Upper lobe of left lung (tissue), 6 donors: ENCODE measurements at regions not wholly inside any gene's neighbourhood (a gene's known extent, or its start where the extent isn't known, plus 50 kb on each side); places are given as distances from the start of the nearest gene placed in this dataset.

Experiments used
- ATAC-seq, 2 donors: fragments of 200-7000 bp; cut with Tn5 transposase; one replicate each; pipeline ENCODE4 v1.9.1; 2022; ENCODE audit warnings: mild to moderate bottlenecking in 2 of 2, moderate library complexity in 2 of 2; ENCODE audit not compliant: low FRiP score in 2 of 2
- DNase-seq, 2 donors: peaks; one replicate each; pipeline ENCODE4 v3.0.0-alpha.2; 2019 to 2020
- H3K27ac ChIP-seq, 4 donors: fragments of 200-600 bp; sonication (generic); one replicate each; pipeline ENCODE4 v1.5.1; 2016 to 2019
- H3K27me3 ChIP-seq, 4 donors: fragments of 200-600 bp; sonication (generic); one replicate each; pipeline ENCODE4 v1.5.1; 2017 to 2019
- H3K36me3 ChIP-seq, 4 donors: fragments of 200-600 bp; sonication (generic); one replicate each; pipeline ENCODE4 v1.5.1; 2016 to 2019
- H3K4me1 ChIP-seq, 4 donors: fragments of 200-600 bp; sonication (generic); one replicate each; pipeline ENCODE4 v1.5.1; 2018 to 2019
- H3K4me3 ChIP-seq, 4 donors: fragments of 200-600 bp; sonication (generic); one replicate each; pipeline ENCODE4 v1.5.1; 2017 to 2019; ENCODE audit warnings: mild to moderate bottlenecking in 2 of 4, moderate library complexity in 1 of 4
- H3K9me3 ChIP-seq, 4 donors: fragments of 200-600 bp; sonication (generic); one replicate each; pipeline ENCODE4 v1.5.1; 2018 to 2019
- CTCF ChIP-seq, 6 experiments: fragments of 450-650 bp in 4 of 6; fragments of 200-600 bp in 2 of 6; sonication (generic) in 2 of 6; IDR thresholded peaks; one replicate each; pipeline ENCODE4 v1.5.1; 2016 to 2019; ENCODE audit warnings: antibody characterized with exemption in 6 of 6
- EP300 ChIP-seq, 4 donors: sonication (generic); formaldehyde crosslinking; IDR thresholded peaks; one replicate each; pipeline ENCODE4 v1.5.1; 2017; ENCODE audit warnings: antibody characterized with exemption in 4 of 4, control low read depth in 2 of 4
- POLR2A ChIP-seq, 4 donors: fragments of 450-650 bp; IDR thresholded peaks; one replicate each; pipeline ENCODE4 v1.5.1; 2016 to 2017; ENCODE audit warnings: antibody characterized with exemption in 4 of 4, mild to moderate bottlenecking in 2 of 4
- POLR2AphosphoS5 ChIP-seq, 2 donors: sonication (generic); formaldehyde crosslinking; IDR thresholded peaks; one replicate each; pipeline ENCODE4 v1.5.1; 2017; ENCODE audit warnings: antibody characterized with exemption in 2 of 2
- WGBS, 2 donors: methylation state at CpG; one replicate each; pipeline ENCODE4 v1.1.5; 2017 to 2018; 5-methylcytosine and 5-hydroxymethylcytosine counted together
- donor health status: DM: no; HTN: no; CAD: no; lungs with moderate emphysema.
- donor health status: DM: no; HTN: yes; CAD: no; lungs with severe emphysema.

GRCh38 chr11:8779732-8780131 is 97.1 kb downstream of the RPL27A start:
- DNase-seq (peak in 1 of 2 donors; percentile 16), ATAC-seq (no peak)
- no peaks in the 10 kb centered on the region for H3K27me3 ChIP-seq
- TF ChIP-seq POLR2AphosphoS5 (IDR thresholded peaks at IDR 0.05) (no peak), CTCF (IDR thresholded peaks at IDR 0.05) (no peak), EP300 (IDR thresholded peaks at IDR 0.05) (no peak), POLR2A (IDR thresholded peaks at IDR 0.05) (no peak)
- no peak overlapping the region for H3K27ac ChIP-seq
- H3K36me3 ChIP-seq = peaks cover 0 to 3% (median 0%) of the 10 kb centered on the region in 4 donors
- WGBS, 2 donors = 80 to 94% methylated on average over 10 of the region's 10 CpGs
- no peaks in the 10 kb centered on the region for H3K9me3 ChIP-seq
- peaks cover 15 to 28% (median 21%) of the 10 kb centered on the region in 4 donors for H3K4me1 ChIP-seq
- no peak overlapping the region for H3K4me3 ChIP-seq

- H3K27ac ChIP-seq = no peak overlapping the region
Observed at GRCh38 chr11:8784954-8785353, 102.4 kb downstream of the RPL27A start.

GRCh38 chr11:8785457-8785856 is 102.9 kb downstream of the RPL27A start:
- no peak overlapping the region for H3K4me3 ChIP-seq
- DNase-seq (no peak), ATAC-seq (no peak)
- no peaks in the 10 kb centered on the region for H3K27me3 ChIP-seq
- peaks cover 7 to 19% (median 15%) of the 10 kb centered on the region in 4 donors for H3K4me1 ChIP-seq
- TF ChIP-seq POLR2AphosphoS5 (IDR thresholded peaks at IDR 0.05) (no peak), EP300 (IDR thresholded peaks at IDR 0.05) (no peak), CTCF (IDR thresholded peaks at IDR 0.05) (no peak)
- 93 to 97% methylated on average over 3 of the region's 3 CpGs for WGBS, 2 donors
- H3K9me3 ChIP-seq = no peaks in the 10 kb centered on the region
- H3K36me3 ChIP-seq = no peaks in the 10 kb centered on the region
- H3K27ac ChIP-seq = no peak overlapping the region

More at GRCh38 chr11:8784954-8785353, 102.4 kb downstream of the RPL27A start:
- no peaks in the 10 kb centered on the region for H3K9me3 ChIP-seq
- 78% methylated on average over 6 of the region's 6 CpGs for WGBS, 2 donors
- no peak for ATAC-seq
- TF ChIP-seq POLR2A (IDR thresholded peaks at IDR 0.05) = no peak
- no peak overlapping the region for H3K4me3 ChIP-seq
- peaks cover 7 to 14% (median 12%) of the 10 kb centered on the region in 4 donors for H3K4me1 ChIP-seq
- DNase-seq = no peak
- H3K36me3 ChIP-seq = no peaks in the 10 kb centered on the region
- no peaks in the 10 kb centered on the region for H3K27me3 ChIP-seq

- Histone ChIP-seq H3K27ac (no peak overlapping the region), H3K9me3 (no peaks in the 10 kb centered on the region), H3K36me3 (no peaks in the 10 kb centered on the region), H3K4me1 (peaks cover 7 to 25% (median 15%) of the 10 kb centered on the region in 4 donors), H3K4me3 (no peak overlapping the region), H3K27me3 (no peaks in the 10 kb centered on the region)
- DNase-seq (no peak), ATAC-seq (no peak)
- WGBS, 2 donors = 83 to 99% methylated on average over 2 of the region's 2 CpGs
- TF ChIP-seq EP300 (IDR thresholded peaks at IDR 0.05) (no peak), CTCF (IDR thresholded peaks at IDR 0.05) (no peak), POLR2A (IDR thresholded peaks at IDR 0.05) (no peak), POLR2AphosphoS5 (IDR thresholded peaks at IDR 0.05) (no peak)
Observed at GRCh38 chr11:8785998-8786397, 103.4 kb downstream of the RPL27A start.

GRCh38 chr11:8786933-8787332 is 104.3 kb downstream of the RPL27A start:
- no peaks in the 10 kb centered on the region for H3K27me3 ChIP-seq
- no peaks in the 10 kb centered on the region for H3K36me3 ChIP-seq
- H3K4me3 ChIP-seq = no peak overlapping the region
- peaks cover 7 to 26% (median 18%) of the 10 kb centered on the region in 4 donors for H3K4me1 ChIP-seq
- no peaks in the 10 kb centered on the region for H3K9me3 ChIP-seq
- peak overlapping the region in 1 of 4 donors; percentile 1 for H3K27ac ChIP-seq
- 77 to 84% methylated on average over 1 of the region's 1 CpG for WGBS, 2 donors
- ATAC-seq (no peak), DNase-seq (no peak)
- TF ChIP-seq POLR2A (IDR thresholded peaks at IDR 0.05) (no peak), CTCF (IDR thresholded peaks at IDR 0.05) (peak in 1 of 6 experiments; percentile 21)
